Uterus (tissue), 3 donors: ENCODE measurements at regions not wholly inside any gene's neighbourhood (a gene's known extent, or its start where the extent isn't known, plus 50 kb on each side); places are given as distances from the start of the nearest gene placed in this dataset.

Source experiments
- DNase-seq, 2 donors: peaks; one replicate each; pipeline ENCODE4 v3.0.0-alpha.2; 2019 to 2020
- H3K27ac ChIP-seq, 2 donors: fragments of 200-600 bp; sonication (generic); 1 replicate in 1 of 2; 2 replicates in 1 of 2; pipeline ENCODE4 v1.5.1; 2016 to 2018
- H3K27me3 ChIP-seq, 2 donors: fragments of 200-600 bp; sonication (generic); one replicate each; pipeline ENCODE4 v1.5.1; 2018 to 2019; ENCODE audit warnings: control low read depth in 1 of 2
- H3K36me3 ChIP-seq, 2 donors: fragments of 200-600 bp; sonication (generic); one replicate each; pipeline ENCODE4 v1.5.1; 2019; ENCODE audit warnings: control low read depth in 1 of 2
- H3K4me1 ChIP-seq, 2 donors: fragments of 200-600 bp; sonication (generic); one replicate each; pipeline ENCODE4 v1.5.1; 2018 to 2019; ENCODE audit warnings: control low read depth in 1 of 2
- H3K4me3 ChIP-seq, 2 donors: fragments of 200-600 bp; sonication (generic); 1 replicate in 1 of 2; 2 replicates in 1 of 2; pipeline ENCODE4 v1.5.1; 2018 to 2019; ENCODE audit warnings: mild to moderate bottlenecking in 1 of 2
- H3K9me3 ChIP-seq, 2 donors: fragments of 200-600 bp; sonication (generic); one replicate each; pipeline ENCODE4 v1.5.1; 2019; ENCODE audit warnings: control low read depth in 1 of 2
- POLR2A ChIP-seq, 2 donors: fragments of 450-650 bp; IDR thresholded peaks; one replicate each; pipeline ENCODE4 v1.6.1; 2016; ENCODE audit warnings: antibody characterized with exemption in 2 of 2, mild to moderate bottlenecking in 1 of 2, moderate library complexity in 1 of 2
- intact Hi-C: fragments of 100-400 bp; cut with DNase I; formaldehyde crosslinking; loops from one replicate; pipeline ENCODE4 v1.15.1; 2023; ENCODE audit warnings: low total_unique reads
- TF ChIP-seq, protein P1 (sequence below), 4 experiments: fragments of 200-600 bp in 2 of 4; fragments of 450-650 bp in 2 of 4; sonication (generic) in 2 of 4; IDR thresholded peaks; one replicate each; pipeline ENCODE4 v1.5.1; 2016 to 2019; ENCODE audit warnings: antibody characterized with exemption in 4 of 4, mild to moderate bottlenecking in 2 of 4, moderate library complexity in 1 of 4
- donor health status: DM: yes; HTN: yes; CAD: no.

DNA sequence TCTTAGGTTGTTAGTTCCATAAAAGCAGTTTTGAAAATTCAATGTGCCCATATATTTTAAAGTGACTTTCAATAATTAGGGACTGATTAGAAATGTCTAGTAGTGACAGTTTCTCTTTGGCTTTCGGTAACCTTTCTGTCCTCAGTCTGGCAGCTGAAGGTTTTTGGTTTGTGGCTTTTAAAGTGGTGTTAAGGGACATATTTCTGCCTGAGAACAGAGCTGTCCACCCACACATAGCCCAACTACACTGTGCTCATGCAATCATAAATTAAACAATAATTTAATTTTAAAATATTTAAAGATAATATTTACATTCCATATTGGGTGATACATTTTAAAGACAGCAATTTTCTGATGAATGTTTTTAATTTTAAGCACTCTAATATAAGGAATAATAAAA, 335.0 kb upstream of the TENM3 start:
- intact Hi-C loops: no loop called here
- Histone ChIP-seq H3K27me3 (no peaks in the 10 kb centered on the region), H3K9me3 (no peaks in the 10 kb centered on the region), H3K4me3 (no peak overlapping the region), H3K4me1 (no peaks in the 10 kb centered on the region), H3K36me3 (no peaks in the 10 kb centered on the region), H3K27ac (no peak overlapping the region)
- TF ChIP-seq, protein P1, sequence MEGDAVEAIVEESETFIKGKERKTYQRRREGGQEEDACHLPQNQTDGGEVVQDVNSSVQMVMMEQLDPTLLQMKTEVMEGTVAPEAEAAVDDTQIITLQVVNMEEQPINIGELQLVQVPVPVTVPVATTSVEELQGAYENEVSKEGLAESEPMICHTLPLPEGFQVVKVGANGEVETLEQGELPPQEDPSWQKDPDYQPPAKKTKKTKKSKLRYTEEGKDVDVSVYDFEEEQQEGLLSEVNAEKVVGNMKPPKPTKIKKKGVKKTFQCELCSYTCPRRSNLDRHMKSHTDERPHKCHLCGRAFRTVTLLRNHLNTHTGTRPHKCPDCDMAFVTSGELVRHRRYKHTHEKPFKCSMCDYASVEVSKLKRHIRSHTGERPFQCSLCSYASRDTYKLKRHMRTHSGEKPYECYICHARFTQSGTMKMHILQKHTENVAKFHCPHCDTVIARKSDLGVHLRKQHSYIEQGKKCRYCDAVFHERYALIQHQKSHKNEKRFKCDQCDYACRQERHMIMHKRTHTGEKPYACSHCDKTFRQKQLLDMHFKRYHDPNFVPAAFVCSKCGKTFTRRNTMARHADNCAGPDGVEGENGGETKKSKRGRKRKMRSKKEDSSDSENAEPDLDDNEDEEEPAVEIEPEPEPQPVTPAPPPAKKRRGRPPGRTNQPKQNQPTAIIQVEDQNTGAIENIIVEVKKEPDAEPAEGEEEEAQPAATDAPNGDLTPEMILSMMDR (IDR thresholded peaks at IDR 0.05): no peak
- no peak for DNase-seq

DNA sequence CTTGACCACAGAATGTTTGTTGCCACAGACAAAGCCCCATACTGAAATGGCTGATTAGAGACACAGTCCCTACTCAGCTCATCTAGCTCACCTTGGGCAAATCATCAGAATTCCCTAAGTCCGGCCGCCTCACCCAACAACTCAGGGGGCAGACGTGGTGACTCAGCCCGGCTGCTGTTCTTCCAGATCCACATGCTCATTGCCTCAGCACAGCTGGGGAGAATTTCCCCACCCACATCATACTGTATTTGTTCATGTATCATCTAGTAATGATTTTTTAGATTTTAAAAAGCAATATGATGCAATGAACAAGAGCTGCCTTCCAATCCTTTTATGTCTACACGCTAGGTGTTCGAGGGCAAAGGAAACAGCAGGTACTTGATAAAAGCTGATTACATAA, 333.8 kb upstream of the TENM3 start:
- no peaks in the 10 kb centered on the region for H3K9me3 ChIP-seq
- no peaks in the 10 kb centered on the region for H3K27me3 ChIP-seq
- H3K4me1 ChIP-seq: no peaks in the 10 kb centered on the region
- no peaks in the 10 kb centered on the region for H3K36me3 ChIP-seq
- no peak overlapping the region for H3K27ac ChIP-seq
- TF ChIP-seq POLR2A (IDR thresholded peaks at IDR 0.05): no peak
- H3K4me3 ChIP-seq: no peak overlapping the region
- intact Hi-C loops: no loop called here
- no peak for DNase-seq

DNA sequence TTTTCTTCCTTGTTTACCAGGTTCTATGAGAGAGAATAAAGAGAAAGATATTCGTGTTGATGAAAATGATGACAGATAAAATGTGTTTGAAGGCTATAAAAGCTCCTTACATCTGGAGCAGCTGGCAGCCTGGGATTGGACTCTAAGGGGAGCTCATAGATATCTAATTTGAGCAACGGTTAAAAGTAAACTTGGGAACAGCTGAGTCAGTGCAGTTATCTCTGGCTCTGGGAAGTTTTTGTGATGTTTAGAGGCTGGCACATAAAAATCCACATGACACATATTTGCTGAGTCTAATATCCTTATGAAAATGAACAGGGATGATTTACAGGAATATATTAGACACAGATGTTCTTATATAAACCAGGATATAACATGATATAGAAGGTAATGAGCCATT, 331.8 kb upstream of the TENM3 start:
- no peaks in the 10 kb centered on the region for H3K9me3 ChIP-seq
- no peaks in the 10 kb centered on the region for H3K36me3 ChIP-seq
- H3K27ac ChIP-seq: no peak overlapping the region
- intact Hi-C loops: no loop called here
- TF ChIP-seq POLR2A (IDR thresholded peaks at IDR 0.05): no peak
- TF ChIP-seq, protein P1 (IDR thresholded peaks at IDR 0.05): no peak
- no peak for DNase-seq
- H3K4me3 ChIP-seq: no peak overlapping the region
- no peaks in the 10 kb centered on the region for H3K4me1 ChIP-seq
- no peaks in the 10 kb centered on the region for H3K27me3 ChIP-seq

DNA sequence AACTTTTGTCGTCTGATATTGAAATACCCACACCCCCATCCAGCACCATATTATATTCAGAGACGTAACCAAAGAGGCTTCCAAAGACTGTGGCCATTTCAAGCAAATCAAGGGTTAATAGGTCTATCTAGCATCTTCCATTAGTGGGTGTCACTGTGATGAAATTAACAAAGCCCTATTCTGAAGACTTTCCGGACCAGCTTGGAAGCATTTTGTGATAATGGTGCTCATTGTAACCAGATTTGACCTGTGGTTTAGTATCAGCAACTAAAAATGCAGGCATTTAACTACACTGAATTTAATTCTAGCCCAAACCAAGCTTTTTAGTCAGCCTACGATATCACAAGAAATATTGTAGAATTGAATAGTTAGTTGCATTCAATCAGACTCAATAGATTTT, 309.7 kb upstream of the TENM3 start:
- Histone ChIP-seq H3K36me3 (no peaks in the 10 kb centered on the region), H3K4me3 (no peak overlapping the region), H3K4me1 (no peaks in the 10 kb centered on the region), H3K27me3 (no peaks in the 10 kb centered on the region), H3K9me3 (no peaks in the 10 kb centered on the region), H3K27ac (no peak overlapping the region)
- DNase-seq: no peak
- intact Hi-C loops: no loop called here
- TF ChIP-seq, protein P1 (IDR thresholded peaks at IDR 0.05): no peak
- no peak for TF ChIP-seq POLR2A (IDR thresholded peaks at IDR 0.05)

DNA sequence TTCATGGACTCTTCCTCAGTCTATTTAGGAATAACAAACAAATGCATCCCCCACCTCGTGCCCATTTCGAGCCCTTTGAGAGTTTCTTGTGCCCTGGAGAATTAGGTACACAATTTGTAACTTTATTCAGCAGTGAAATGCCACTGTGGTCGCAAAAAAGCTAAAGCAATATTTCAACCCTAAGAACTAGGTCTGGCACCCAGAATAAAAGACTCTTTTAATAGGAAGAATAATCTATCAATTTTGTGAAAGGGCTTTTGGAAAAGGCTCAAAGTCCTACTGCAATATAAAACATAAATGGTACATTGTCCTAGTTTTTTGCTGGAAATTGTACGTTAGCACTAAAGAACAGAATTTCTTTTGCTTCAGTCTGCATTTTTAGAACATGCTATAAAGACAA, 304.6 kb upstream of the TENM3 start:
- TF ChIP-seq, protein P1 (IDR thresholded peaks at IDR 0.05): no peak
- TF ChIP-seq POLR2A (IDR thresholded peaks at IDR 0.05): no peak
- Histone ChIP-seq H3K9me3 (no peaks in the 10 kb centered on the region), H3K4me3 (no peak overlapping the region), H3K27ac (no peak overlapping the region), H3K4me1 (no peaks in the 10 kb centered on the region), H3K27me3 (no peaks in the 10 kb centered on the region), H3K36me3 (no peaks in the 10 kb centered on the region)
- no peak for DNase-seq
- intact Hi-C loops: no loop called here

DNA sequence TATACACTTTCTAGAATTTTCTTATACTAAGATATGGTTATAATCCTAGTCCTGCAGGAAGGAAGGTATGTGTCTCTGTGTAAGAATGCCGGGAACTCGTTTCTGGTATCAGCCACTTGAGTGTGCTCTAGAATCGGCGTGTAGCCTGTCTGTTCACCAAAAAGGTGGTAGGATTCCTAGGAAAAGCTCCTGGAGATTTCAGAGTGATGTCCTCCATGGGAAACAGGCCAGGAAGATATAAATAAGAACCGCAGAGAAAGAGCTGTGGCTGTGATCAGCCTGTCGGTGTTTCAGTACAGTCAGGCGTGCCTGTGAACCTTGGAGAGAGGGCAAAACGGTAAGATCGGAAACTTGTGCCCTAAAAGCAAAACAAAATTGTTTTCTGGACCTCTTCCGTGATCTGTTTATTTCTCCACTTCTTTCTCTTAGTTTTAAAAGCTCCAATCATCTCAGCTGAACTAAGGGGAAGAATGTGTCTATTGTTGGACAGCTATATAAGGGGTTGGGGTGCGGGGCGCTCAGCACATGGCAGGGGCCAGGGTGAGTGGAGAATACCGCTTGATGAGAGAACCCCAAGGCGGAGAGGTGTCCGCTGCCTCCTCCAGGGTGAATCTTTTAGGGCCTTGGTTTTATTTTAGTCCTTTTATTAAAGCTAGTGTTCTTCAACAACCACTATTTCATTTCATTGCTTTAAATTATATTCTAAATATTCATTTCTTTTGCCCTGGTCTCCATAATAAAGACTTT, 303.8 kb upstream of the TENM3 start:
- H3K36me3 ChIP-seq: no peaks in the 10 kb centered on the region
- no peak for DNase-seq
- no peak overlapping the region for H3K27ac ChIP-seq
- no peaks in the 10 kb centered on the region for H3K4me1 ChIP-seq
- H3K27me3 ChIP-seq: no peaks in the 10 kb centered on the region
- no peaks in the 10 kb centered on the region for H3K9me3 ChIP-seq
- TF ChIP-seq, protein P1 (IDR thresholded peaks at IDR 0.05): no peak
- no peak for TF ChIP-seq POLR2A (IDR thresholded peaks at IDR 0.05)
- intact Hi-C loops: no loop called here
- no peak overlapping the region for H3K4me3 ChIP-seq
